A549 (cell line): ENCODE measurements at regions not wholly inside any gene's neighbourhood (a gene's known extent, or its start where the extent isn't known, plus 50 kb on each side); places are given as distances from the start of the nearest gene placed in this dataset.

ENCODE experiments used
- JUN ChIP-seq, 2 experiments: fragments of >200 bp; sonication (Bioruptor Twin); formaldehyde crosslinking; IDR thresholded peaks; 2 replicates in 1 of 2; 3 replicates in 1 of 2; pipeline ENCODE4 v1.6.1; 2016 to 2017
- NFE2L2 ChIP-seq: fragments of 150-350 bp; conservative IDR thresholded peaks from 2 replicates; pipeline ENCODE4 v1.6.1; 2014; ENCODE audit warnings: low read length
- NR3C1 ChIP-seq: fragments of >200 bp; sonication (Bioruptor Twin); formaldehyde crosslinking; IDR thresholded peaks from 3 replicates; pipeline ENCODE4 v1.6.1; 2017
- POLR2A ChIP-seq: IDR thresholded peaks from 2 replicates; pipeline ENCODE4 v1.6.1; 2012; ENCODE audit warnings: mild to moderate bottlenecking, low read length
- RCOR1 ChIP-seq: fragments of 150-350 bp; IDR thresholded peaks from 2 replicates; pipeline ENCODE4 v1.6.1; 2014; ENCODE audit warnings: antibody characterized with exemption, low read length, low read depth
- RFX5 ChIP-seq: fragments of 450-650 bp; IDR thresholded peaks from 2 replicates; pipeline ENCODE4 v1.7.1; 2014; ENCODE audit warnings: antibody characterized with exemption, mild to moderate bottlenecking, moderate library complexity
- TF ChIP-seq, protein P1 (sequence below): fragments of >200 bp; sonication (Bioruptor Twin); formaldehyde crosslinking; IDR thresholded peaks from 3 replicates; pipeline ENCODE4 v1.5.1; 2016

DNA sequence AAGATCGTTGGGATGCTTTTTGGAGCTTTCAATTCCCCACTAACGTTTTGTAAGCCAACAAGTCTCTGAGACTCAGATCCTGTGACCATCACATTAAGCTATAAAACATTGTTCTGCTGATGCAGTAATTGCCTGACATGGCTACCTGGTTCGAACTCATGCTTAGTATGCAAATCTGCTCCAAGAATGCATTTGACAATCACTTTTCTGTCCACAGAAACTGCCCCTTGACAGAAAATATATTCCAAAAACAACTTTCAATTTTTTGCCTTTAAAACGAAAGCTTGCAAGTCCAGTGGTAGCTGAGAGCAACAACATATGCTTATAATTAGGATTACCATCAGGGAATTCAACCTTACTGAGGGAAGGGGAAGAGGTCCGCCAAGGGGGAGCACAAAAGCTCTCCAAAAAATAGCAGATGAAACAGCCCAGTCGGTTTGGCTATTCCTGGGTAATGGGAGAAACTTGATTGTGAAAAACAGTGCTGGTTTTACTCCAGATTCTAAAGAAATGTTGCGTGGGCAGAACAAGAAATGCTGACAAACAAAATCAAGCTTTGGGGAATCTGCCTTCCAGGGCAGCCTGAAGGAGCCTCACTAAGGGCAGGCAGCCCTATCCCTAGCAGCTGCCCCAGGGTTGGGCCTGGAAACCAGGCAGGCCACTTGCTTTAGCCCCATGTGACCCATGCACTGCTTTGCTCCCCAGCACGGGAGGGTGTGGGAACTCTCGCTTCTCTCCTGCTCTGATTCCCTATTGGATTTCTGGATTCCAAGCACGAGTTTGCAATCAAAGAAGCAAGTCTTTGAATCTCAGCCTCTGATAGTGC lies 160.7 kb upstream of the LDB2 start:
- TF ChIP-seq, protein P1, sequence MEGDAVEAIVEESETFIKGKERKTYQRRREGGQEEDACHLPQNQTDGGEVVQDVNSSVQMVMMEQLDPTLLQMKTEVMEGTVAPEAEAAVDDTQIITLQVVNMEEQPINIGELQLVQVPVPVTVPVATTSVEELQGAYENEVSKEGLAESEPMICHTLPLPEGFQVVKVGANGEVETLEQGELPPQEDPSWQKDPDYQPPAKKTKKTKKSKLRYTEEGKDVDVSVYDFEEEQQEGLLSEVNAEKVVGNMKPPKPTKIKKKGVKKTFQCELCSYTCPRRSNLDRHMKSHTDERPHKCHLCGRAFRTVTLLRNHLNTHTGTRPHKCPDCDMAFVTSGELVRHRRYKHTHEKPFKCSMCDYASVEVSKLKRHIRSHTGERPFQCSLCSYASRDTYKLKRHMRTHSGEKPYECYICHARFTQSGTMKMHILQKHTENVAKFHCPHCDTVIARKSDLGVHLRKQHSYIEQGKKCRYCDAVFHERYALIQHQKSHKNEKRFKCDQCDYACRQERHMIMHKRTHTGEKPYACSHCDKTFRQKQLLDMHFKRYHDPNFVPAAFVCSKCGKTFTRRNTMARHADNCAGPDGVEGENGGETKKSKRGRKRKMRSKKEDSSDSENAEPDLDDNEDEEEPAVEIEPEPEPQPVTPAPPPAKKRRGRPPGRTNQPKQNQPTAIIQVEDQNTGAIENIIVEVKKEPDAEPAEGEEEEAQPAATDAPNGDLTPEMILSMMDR: no peak
- no peak for TF ChIP-seq POLR2A
- no peak for TF ChIP-seq NR3C1
- TF ChIP-seq RCOR1: no peak
- no peak for TF ChIP-seq RFX5
- no peak for TF ChIP-seq NFE2L2
- TF ChIP-seq JUN (IDR thresholded peaks at IDR 0.05): no peak
